Gastroesophageal sphincter (tissue), 4 donors: ENCODE measurements at regions not wholly inside any gene's neighbourhood (a gene's known extent, or its start where the extent isn't known, plus 50 kb on each side); places are given as distances from the start of the nearest gene placed in this dataset.

Experiments
- ATAC-seq: fragments of 150-250 bp; one replicate; pipeline ENCODE4 v1.9.1; 2016; ENCODE audit warnings: mild to moderate bottlenecking, moderate library complexity
- H3K27ac ChIP-seq, 4 donors: fragments of 200-600 bp; sonication (generic) in 3 of 4; 1 replicate in 3 of 4; 2 replicates in 1 of 4; pipeline ENCODE4 v1.5.1; 2016 to 2019
- H3K27me3 ChIP-seq: fragments of 200-600 bp; sonication (generic); one replicate; pipeline ENCODE4 v1.5.1; 2019
- H3K36me3 ChIP-seq, 2 donors: fragments of 200-600 bp; sonication (generic); one replicate each; pipeline ENCODE4 v1.5.1; 2019; ENCODE audit warnings: control low read depth in 1 of 2
- H3K4me1 ChIP-seq, 3 donors: fragments of 200-600 bp; sonication (generic); 1 replicate in 2 of 3; 2 replicates in 1 of 3; pipeline ENCODE4 v1.5.1; 2016 to 2019; ENCODE audit warnings: control low read depth in 2 of 3
- H3K4me3 ChIP-seq, 2 donors: fragments of 200-600 bp; sonication (generic); one replicate each; pipeline ENCODE4 v1.5.1; 2019; ENCODE audit warnings: mild to moderate bottlenecking in 1 of 2, moderate library complexity in 1 of 2
- H3K9me3 ChIP-seq, 3 donors: fragments of 200-600 bp; sonication (generic); one replicate each; pipeline ENCODE4 v1.5.1; 2017 to 2019; ENCODE audit warnings: control low read depth in 2 of 3
- EP300 ChIP-seq: sonication (generic); formaldehyde crosslinking; IDR thresholded peaks from one replicate; pipeline ENCODE4 v1.6.1; 2017; ENCODE audit warnings: antibody characterized with exemption, mild to moderate bottlenecking
- POLR2A ChIP-seq, 2 donors: fragments of 450-650 bp; IDR thresholded peaks; one replicate each; pipeline ENCODE4 v1.6.1; 2017; ENCODE audit warnings: antibody characterized with exemption in 2 of 2, mild to moderate bottlenecking in 2 of 2, moderate library complexity in 1 of 2
- POLR2AphosphoS5 ChIP-seq: sonication (generic); formaldehyde crosslinking; IDR thresholded peaks from one replicate; pipeline ENCODE4 v1.6.1; 2017; ENCODE audit warnings: antibody characterized with exemption
- WGBS, 2 donors: methylation state at CpG; one replicate each; pipeline ENCODE4 v1.1.5; 2018; ENCODE audit warnings: low coverage in 1 of 2; 5-methylcytosine and 5-hydroxymethylcytosine counted together
- TF ChIP-seq, protein P1 (sequence below), 4 experiments: fragments of 200-600 bp in 2 of 4; fragments of 450-650 bp in 2 of 4; sonication (generic) in 1 of 4; IDR thresholded peaks; one replicate each; pipeline ENCODE4 v1.5.1; 2017 to 2019; ENCODE audit warnings: antibody characterized with exemption in 4 of 4, mild to moderate bottlenecking in 2 of 4, moderate library complexity in 2 of 4

DNA sequence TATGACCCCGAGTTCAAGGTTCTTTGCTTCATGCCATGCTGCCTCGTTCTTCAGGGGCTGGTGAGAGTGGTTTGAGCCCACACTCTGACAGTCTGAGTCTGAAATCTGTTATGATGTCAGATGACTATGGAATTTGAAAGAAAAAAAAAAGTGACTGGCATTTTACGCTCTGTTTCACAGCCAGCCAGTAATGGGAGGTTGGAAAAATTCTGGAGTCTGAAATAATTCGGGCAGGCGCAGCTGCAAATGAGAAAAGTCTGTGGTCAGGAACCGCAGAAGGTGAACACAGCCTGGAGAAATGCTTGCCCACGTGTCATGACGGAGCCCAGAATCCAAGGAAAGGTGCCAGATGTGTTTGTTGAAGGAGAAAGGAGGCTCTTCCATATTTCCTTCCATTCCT, 269.8 kb upstream of the PWP1 start:
- no peak for ATAC-seq
- Histone ChIP-seq H3K4me3 (no peak overlapping the region), H3K27ac (no peak overlapping the region), H3K9me3 (no peaks in the 10 kb centered on the region), H3K27me3 (no peaks in the 10 kb centered on the region), H3K4me1 (no peaks in the 10 kb centered on the region), H3K36me3 (no peaks in the 10 kb centered on the region)
- 70 to 81% methylated on average over 7 to 8 of the region's 8 CpGs for WGBS, 2 donors
- TF ChIP-seq POLR2AphosphoS5 (no peak), POLR2A (IDR thresholded peaks at IDR 0.05) (no peak), EP300 (no peak)
- TF ChIP-seq, protein P1, sequence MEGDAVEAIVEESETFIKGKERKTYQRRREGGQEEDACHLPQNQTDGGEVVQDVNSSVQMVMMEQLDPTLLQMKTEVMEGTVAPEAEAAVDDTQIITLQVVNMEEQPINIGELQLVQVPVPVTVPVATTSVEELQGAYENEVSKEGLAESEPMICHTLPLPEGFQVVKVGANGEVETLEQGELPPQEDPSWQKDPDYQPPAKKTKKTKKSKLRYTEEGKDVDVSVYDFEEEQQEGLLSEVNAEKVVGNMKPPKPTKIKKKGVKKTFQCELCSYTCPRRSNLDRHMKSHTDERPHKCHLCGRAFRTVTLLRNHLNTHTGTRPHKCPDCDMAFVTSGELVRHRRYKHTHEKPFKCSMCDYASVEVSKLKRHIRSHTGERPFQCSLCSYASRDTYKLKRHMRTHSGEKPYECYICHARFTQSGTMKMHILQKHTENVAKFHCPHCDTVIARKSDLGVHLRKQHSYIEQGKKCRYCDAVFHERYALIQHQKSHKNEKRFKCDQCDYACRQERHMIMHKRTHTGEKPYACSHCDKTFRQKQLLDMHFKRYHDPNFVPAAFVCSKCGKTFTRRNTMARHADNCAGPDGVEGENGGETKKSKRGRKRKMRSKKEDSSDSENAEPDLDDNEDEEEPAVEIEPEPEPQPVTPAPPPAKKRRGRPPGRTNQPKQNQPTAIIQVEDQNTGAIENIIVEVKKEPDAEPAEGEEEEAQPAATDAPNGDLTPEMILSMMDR (IDR thresholded peaks at IDR 0.05), result no peak

DNA sequence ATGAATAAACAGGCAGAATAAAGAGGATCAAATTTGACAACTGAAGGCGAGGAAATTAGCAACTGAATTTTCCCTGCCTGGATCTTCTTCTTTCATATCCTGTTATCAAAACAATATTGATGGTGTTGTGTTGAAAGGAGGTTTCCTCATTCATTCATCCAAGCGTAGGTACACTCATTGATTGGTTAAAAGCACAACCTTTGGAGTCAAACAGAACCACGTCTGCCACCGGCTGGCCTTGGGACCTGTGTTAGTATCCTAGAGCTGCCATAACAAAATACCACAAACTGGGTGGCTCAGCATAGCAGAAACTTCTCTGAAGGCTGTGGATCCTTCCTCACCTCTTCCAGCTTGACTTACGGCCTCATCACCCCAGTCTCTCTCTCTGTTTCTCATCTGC, 268.6 kb upstream of the PWP1 start:
- no peaks in the 10 kb centered on the region for H3K4me1 ChIP-seq
- no peaks in the 10 kb centered on the region for H3K27me3 ChIP-seq
- no peak overlapping the region for H3K4me3 ChIP-seq
- ATAC-seq, result no peak
- WGBS, 2 donors, result 79 to 87% methylated on average over 4 to 5 of the region's 5 CpGs
- H3K27ac ChIP-seq, result no peak overlapping the region
- H3K9me3 ChIP-seq, result no peaks in the 10 kb centered on the region
- H3K36me3 ChIP-seq, result no peaks in the 10 kb centered on the region
- TF ChIP-seq, protein P1 (IDR thresholded peaks at IDR 0.05), result no peak
- TF ChIP-seq EP300 (no peak), POLR2A (IDR thresholded peaks at IDR 0.05) (no peak), POLR2AphosphoS5 (no peak)

DNA sequence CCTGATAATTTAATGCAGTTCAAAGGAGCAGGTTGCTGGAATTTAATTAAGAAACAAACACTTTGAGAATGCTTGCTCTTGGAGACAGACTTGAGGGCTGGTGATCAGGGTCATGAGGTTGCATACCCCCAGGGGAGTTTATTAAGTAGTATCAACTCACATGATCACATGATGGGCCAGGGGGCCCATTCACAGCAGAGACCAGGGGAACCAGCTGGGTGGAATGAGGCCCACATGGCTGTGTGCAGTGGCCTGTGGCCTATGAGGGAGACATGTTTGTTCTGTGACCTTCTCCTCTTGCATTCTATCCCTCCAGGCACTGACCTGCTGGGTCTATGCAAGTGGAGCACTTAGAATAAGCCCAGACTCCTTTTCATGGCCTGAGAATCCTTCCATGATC, 266.6 kb upstream of the PWP1 start:
- no peak for ATAC-seq
- Histone ChIP-seq H3K9me3 (no peaks in the 10 kb centered on the region), H3K4me1 (no peaks in the 10 kb centered on the region), H3K4me3 (no peak overlapping the region), H3K27me3 (no peaks in the 10 kb centered on the region), H3K27ac (no peak overlapping the region), H3K36me3 (no peaks in the 10 kb centered on the region)
- TF ChIP-seq, protein P1 (IDR thresholded peaks at IDR 0.05), result no peak
- TF ChIP-seq POLR2A (IDR thresholded peaks at IDR 0.05) (no peak), POLR2AphosphoS5 (no peak), EP300 (no peak)

DNA sequence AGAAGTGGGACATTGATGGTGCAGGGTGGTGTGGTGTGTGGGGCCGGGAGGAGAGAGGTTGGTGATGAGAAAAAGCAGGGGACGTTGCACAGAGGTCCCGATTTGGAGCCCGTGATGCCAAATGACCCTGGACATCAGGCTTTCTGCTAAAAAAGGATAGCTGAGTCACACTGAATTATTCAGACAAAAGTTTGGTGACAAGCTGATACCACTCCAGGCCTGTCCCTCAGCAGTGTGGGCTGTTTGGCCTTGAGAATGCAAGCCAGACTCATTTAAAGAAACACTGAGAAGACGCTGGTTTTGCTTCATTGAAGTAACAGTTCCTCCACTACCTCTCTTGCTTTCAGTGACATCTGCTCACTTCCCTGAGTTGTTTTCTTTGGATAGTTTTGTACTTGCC, 262.1 kb upstream of the PWP1 start:
- H3K27me3 ChIP-seq, result peaks cover 23% of the 10 kb centered on the region
- ATAC-seq, result no peak
- peaks cover 0 to 11% (median 0%) of the 10 kb centered on the region in 3 donors for H3K9me3 ChIP-seq
- H3K27ac ChIP-seq, result no peak overlapping the region
- no peaks in the 10 kb centered on the region for H3K36me3 ChIP-seq
- H3K4me1 ChIP-seq, result no peaks in the 10 kb centered on the region
- no peak overlapping the region for H3K4me3 ChIP-seq
- WGBS, 2 donors, result 73 to 77% methylated on average over 5 of the region's 5 CpGs
- TF ChIP-seq EP300 (no peak), POLR2AphosphoS5 (no peak), POLR2A (IDR thresholded peaks at IDR 0.05) (no peak)
- TF ChIP-seq, protein P1 (IDR thresholded peaks at IDR 0.05), result no peak

DNA sequence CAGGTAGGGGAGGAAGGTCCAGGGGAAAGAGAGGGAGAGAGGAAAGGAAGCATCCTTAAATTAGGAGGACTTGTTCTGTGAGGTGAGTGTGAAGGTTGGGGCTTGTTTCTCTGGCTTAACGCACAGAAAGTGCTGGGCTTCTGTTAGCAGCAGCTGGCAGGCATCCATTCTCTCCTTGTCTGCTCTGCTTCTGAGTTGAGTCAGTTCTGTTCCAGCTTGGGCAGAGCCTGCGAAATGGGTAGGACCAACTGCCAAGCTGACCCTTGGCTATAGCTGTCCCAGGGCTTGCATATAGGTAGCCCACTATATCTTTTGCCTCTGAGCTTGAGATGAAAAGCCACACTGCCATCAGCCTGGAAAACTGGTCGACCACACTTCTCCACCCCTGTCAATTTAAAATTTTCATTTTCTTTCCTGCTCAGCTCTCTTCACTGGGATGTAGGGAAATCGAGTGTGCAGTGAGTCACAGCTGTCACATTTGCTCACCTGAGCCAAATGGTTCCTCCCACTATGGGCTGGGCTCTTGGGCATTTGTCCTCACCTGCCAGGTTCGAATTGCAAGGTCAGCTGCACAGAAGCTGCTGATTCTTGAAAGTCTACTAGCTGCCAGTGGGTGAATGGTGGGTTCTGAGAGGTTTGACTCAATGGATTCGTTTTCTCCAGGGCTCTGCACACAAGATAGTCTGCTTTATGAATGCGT, 256.4 kb upstream of the PWP1 start:
- H3K9me3 ChIP-seq, result peaks cover 0 to 11% (median 0%) of the 10 kb centered on the region in 3 donors
- H3K36me3 ChIP-seq, result no peaks in the 10 kb centered on the region
- 31 to 77% methylated on average over 4 to 6 of the region's 7 CpGs for WGBS, 2 donors
- no peak for ATAC-seq
- no peaks in the 10 kb centered on the region for H3K4me1 ChIP-seq
- H3K27me3 ChIP-seq, result peaks cover 23% of the 10 kb centered on the region
- H3K27ac ChIP-seq, result no peak overlapping the region
- H3K4me3 ChIP-seq, result no peak overlapping the region
- no peak for TF ChIP-seq EP300
- TF ChIP-seq, protein P1 (IDR thresholded peaks at IDR 0.05), result no peak
